HG03432 (cell line): ENCODE measurements at regions not wholly inside any gene's neighbourhood (a gene's known extent, or its start where the extent isn't known, plus 50 kb on each side); places are given as distances from the start of the nearest gene placed in this dataset.
"Not testable (repeated sequence)": the region's sequence is repeated elsewhere in the genome, so short reads cannot be mapped to it uniquely, and the experiment has no call there.

Experiments
- ATAC-seq: cut with Tn5 transposase; IDR thresholded peaks from one replicate; pipeline ENCODE4 v1.9.1; 2021; ENCODE audit warnings: mild to moderate bottlenecking, moderate library complexity; ENCODE audit not compliant: unreplicated experiment

GRCh38 chr3:152891678-152892077, 56.7 kb downstream of the P2RY1 start:
- no peak for ATAC-seq

GRCh38 chr3:152892446-152892845, 57.5 kb downstream of the P2RY1 start:
- ATAC-seq: no peak

GRCh38 chr3:152893647-152894046, 58.7 kb downstream of the P2RY1 start:
- no peak for ATAC-seq

GRCh38 chr3:152899306-152899705, 64.4 kb downstream of the P2RY1 start:
- ATAC-seq: no peak

- no peak for ATAC-seq
Measured at GRCh38 chr3:152902141-152902669, 67.3 kb downstream of the P2RY1 start.

GRCh38 chr3:152905631-152906030, 70.7 kb downstream of the P2RY1 start:
- no peak for ATAC-seq

GRCh38 chr3:152909180-152909883, 74.4 kb downstream of the P2RY1 start:
- no peak for ATAC-seq

GRCh38 chr3:152910211-152910610, 75.3 kb downstream of the P2RY1 start:
- no peak for ATAC-seq

GRCh38 chr3:152910966-152911365, 76.0 kb downstream of the P2RY1 start:
- no peak for ATAC-seq

- ATAC-seq: not testable (repeated sequence)
Measured at GRCh38 chr3:152914743-152915142, 79.8 kb downstream of the P2RY1 start.

- ATAC-seq: no peak
Measured at GRCh38 chr3:152915695-152916094, 80.8 kb downstream of the P2RY1 start.

- no peak for ATAC-seq
Measured at GRCh38 chr3:152916753-152917279, 81.9 kb downstream of the P2RY1 start.

- ATAC-seq: no peak
Measured at GRCh38 chr3:152921351-152921750, 86.4 kb downstream of the P2RY1 start.

- ATAC-seq: no peak
Measured at GRCh38 chr3:152922554-152922953, 87.6 kb downstream of the P2RY1 start.

- no peak for ATAC-seq
Measured at GRCh38 chr3:152927131-152927530, 92.2 kb downstream of the P2RY1 start.

- no peak for ATAC-seq
Measured at GRCh38 chr3:152930516-152930915, 95.6 kb downstream of the P2RY1 start.

GRCh38 chr3:152937234-152937633, 102.3 kb downstream of the P2RY1 start:
- no peak for ATAC-seq

GRCh38 chr3:152938974-152939636, 104.2 kb downstream of the P2RY1 start:
- ATAC-seq: no peak

GRCh38 chr3:152941859-152942258, 106.9 kb downstream of the P2RY1 start:
- no peak for ATAC-seq

GRCh38 chr3:152942366-152942765, 107.4 kb downstream of the P2RY1 start:
- no peak for ATAC-seq

- no peak for ATAC-seq
Measured at GRCh38 chr3:152943645-152944044, 108.7 kb downstream of the P2RY1 start.

GRCh38 chr3:152944671-152945070, 109.7 kb downstream of the P2RY1 start:
- ATAC-seq: no peak
